ENCODE measurements at regions not wholly inside any gene's neighbourhood (a gene's known extent, or its start where the extent isn't known, plus 50 kb on each side); places are given as distances from the start of the nearest gene placed in this dataset.

- no peak for DNase-seq
Measured at GRCh38 chr9:107620801-107621200, 131.2 kb upstream of the KLF4 start.

GRCh38 chr9:107620236-107620635 is 130.7 kb upstream of the KLF4 start:
- no peak for DNase-seq

GRCh38 chr9:107615321-107615720 is 125.8 kb upstream of the KLF4 start:
- DNase-seq = no peak

- no peak for DNase-seq
Measured at GRCh38 chr9:107614765-107615164, 125.2 kb upstream of the KLF4 start.

- DNase-seq = no peak
Measured at GRCh38 chr9:107613321-107613720, 123.8 kb upstream of the KLF4 start.

GRCh38 chr9:107612136-107612535 is 122.6 kb upstream of the KLF4 start:
- no peak for DNase-seq

GRCh38 chr9:107609547-107609946 is 120.0 kb upstream of the KLF4 start:
- no peak for DNase-seq

- no peak for DNase-seq
Measured at GRCh38 chr9:107606149-107606790, 116.7 kb upstream of the KLF4 start.

- DNase-seq = no peak
Measured at GRCh38 chr9:107605041-107605440, 115.5 kb upstream of the KLF4 start.

GRCh38 chr9:107603281-107603680 is 113.7 kb upstream of the KLF4 start:
- no peak for DNase-seq

GRCh38 chr9:107600060-107600573 is 110.5 kb upstream of the KLF4 start:
- DNase-seq = no peak

- no peak for DNase-seq
Measured at GRCh38 chr9:107597743-107598217, 108.2 kb upstream of the KLF4 start.

GRCh38 chr9:107594908-107595530 is 105.5 kb upstream of the KLF4 start:
- DNase-seq = no peak

- DNase-seq = no peak
Measured at GRCh38 chr9:107593224-107593870, 103.8 kb upstream of the KLF4 start.

- DNase-seq = no peak
Measured at GRCh38 chr9:107592424-107592823, 102.9 kb upstream of the KLF4 start.

- DNase-seq = no peak
Measured at GRCh38 chr9:107591781-107592180, 102.2 kb upstream of the KLF4 start.

- no peak for DNase-seq
Measured at GRCh38 chr9:107588393-107588792, 98.8 kb upstream of the KLF4 start.

GRCh38 chr9:107587191-107587963 is 97.8 kb upstream of the KLF4 start:
- no peak for DNase-seq

GRCh38 chr9:107586493-107586892 is 96.9 kb upstream of the KLF4 start:
- no peak for DNase-seq

- no peak for DNase-seq
Measured at GRCh38 chr9:107585465-107585864, 95.9 kb upstream of the KLF4 start.

GRCh38 chr9:107584944-107585343 is 95.4 kb upstream of the KLF4 start:
- no peak for DNase-seq

GRCh38 chr9:107584186-107584585 is 94.6 kb upstream of the KLF4 start:
- no peak for DNase-seq

- DNase-seq = no peak
Measured at GRCh38 chr9:107577140-107577776, 87.7 kb upstream of the KLF4 start.

Data from stimulated activated CD4-positive, alpha-beta T cell treated with anti-CD3 and anti-CD28 coated beads, Interleukin-2, amount 100 ng/mL, for 24 hours (primary cell).